ENCODE measurements at regions not wholly inside any gene's neighbourhood (a gene's known extent, or its start where the extent isn't known, plus 50 kb on each side); places are given as distances from the start of the nearest gene placed in this dataset.

DNA sequence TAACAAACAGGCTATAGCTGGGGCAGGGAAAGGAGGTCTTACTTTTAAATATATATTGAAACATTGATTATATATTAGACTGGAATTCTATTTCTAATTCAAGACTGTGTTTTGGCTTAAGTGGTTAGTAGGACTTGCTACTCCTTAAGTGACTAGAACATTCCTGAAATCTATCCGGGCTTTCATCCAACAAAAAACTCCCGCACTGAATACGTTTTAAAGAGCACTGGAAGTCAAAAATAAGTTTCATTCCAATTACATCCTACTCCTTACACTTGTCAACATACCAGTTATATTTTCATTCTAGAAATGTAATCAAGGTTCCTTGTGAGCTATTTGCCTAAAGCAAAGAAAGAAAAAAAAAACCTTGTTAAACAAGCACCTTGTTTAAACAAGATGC, 204.6 kb downstream of the SP3 start:
- ChIA-PET CTCF (ENCODE audit: low intra/inter-chr PET ratio, low total read pairs) (no interaction called here), POLR2A (no interaction called here)
- H3K27ac ChIP-seq (ENCODE audit: extremely low read length, insufficient read depth, low read length): no peak overlapping the region
- no TSS peak for BruUV-seq (replicated peaks)
- 57% methylated on average over 3 of the region's 3 CpGs for WGBS (ENCODE audit: low lambda C conversion rate)
- H3K36me3 ChIP-seq (replicated peaks in 1 of 2; ENCODE audit: control insufficient read depth in 1 of 2, insufficient read depth in 2 of 2, low read length in 2 of 2): no peaks in the 10 kb centered on the region
- H3K79me2 ChIP-seq (ENCODE audit: insufficient read depth, low read length): no peaks in the 10 kb centered on the region
- H3K9ac ChIP-seq (ENCODE audit: insufficient read depth, low read depth, low read length): no peak overlapping the region
- TF ChIP-seq SMC3 (IDR thresholded peaks at IDR 0.05; ENCODE audit: low read length) (no peak), CAMTA2 (CRISPR knock-in tag; IDR thresholded peaks at IDR 0.05; ENCODE audit: borderline replicate concordance) (no peak), CHD2 (IDR thresholded peaks at IDR 0.05; ENCODE audit: low read depth, low read length) (no peak), ZNF850 (CRISPR knock-in tag; conservative IDR thresholded peaks at IDR 0.05) (no peak), SP2 (CRISPR knock-in tag; IDR thresholded peaks at IDR 0.05) (no peak)
- TF ChIP-seq, protein P1, sequence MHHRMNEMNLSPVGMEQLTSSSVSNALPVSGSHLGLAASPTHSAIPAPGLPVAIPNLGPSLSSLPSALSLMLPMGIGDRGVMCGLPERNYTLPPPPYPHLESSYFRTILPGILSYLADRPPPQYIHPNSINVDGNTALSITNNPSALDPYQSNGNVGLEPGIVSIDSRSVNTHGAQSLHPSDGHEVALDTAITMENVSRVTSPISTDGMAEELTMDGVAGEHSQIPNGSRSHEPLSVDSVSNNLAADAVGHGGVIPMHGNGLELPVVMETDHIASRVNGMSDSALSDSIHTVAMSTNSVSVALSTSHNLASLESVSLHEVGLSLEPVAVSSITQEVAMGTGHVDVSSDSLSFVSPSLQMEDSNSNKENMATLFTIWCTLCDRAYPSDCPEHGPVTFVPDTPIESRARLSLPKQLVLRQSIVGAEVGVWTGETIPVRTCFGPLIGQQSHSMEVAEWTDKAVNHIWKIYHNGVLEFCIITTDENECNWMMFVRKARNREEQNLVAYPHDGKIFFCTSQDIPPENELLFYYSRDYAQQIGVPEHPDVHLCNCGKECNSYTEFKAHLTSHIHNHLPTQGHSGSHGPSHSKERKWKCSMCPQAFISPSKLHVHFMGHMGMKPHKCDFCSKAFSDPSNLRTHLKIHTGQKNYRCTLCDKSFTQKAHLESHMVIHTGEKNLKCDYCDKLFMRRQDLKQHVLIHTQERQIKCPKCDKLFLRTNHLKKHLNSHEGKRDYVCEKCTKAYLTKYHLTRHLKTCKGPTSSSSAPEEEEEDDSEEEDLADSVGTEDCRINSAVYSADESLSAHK (CRISPR knock-in tag; IDR thresholded peaks at IDR 0.05; ENCODE audit: borderline replicate concordance): no peak
- no peak overlapping the region for H2AFZ ChIP-seq (ENCODE audit: low read length)
- DNase-seq (ENCODE audit: low spot score): no peak
- no peak overlapping the region for H3K4me2 ChIP-seq (ENCODE audit: low read depth, low read length)
- no peak overlapping the region for H3K4me3 ChIP-seq (replicated peaks in 1 of 3; ENCODE audit: insufficient read depth in 1 of 3, low read depth in 2 of 3, low read length in 3 of 3)
- intact Hi-C loops (cut with micrococcal nuclease; ENCODE audit: unreplicated experiment): no loop called here
- ATAC-seq: no peak
- no peak for FAIRE-seq
- no peaks in the 10 kb centered on the region for H3K9me3 ChIP-seq (ENCODE audit: low read length)
- H3K4me1 ChIP-seq (ENCODE audit: insufficient read depth, low read length): no peaks in the 10 kb centered on the region
- in situ Hi-C loops (cut with HindIII; ENCODE audit: extremely low pct_ligation_motif_present, low pct_unique_long_range_greater_than_20kb): no loop called here
- peaks cover 2 to 17% of the 10 kb centered on the region in 2 experiments; a peak in 1 of 5 replicates for H3K27me3 ChIP-seq (ENCODE audit: control insufficient read depth in 1 of 2, insufficient read depth in 2 of 2, low read length in 2 of 2)
- H4K20me1 ChIP-seq (ENCODE audit: insufficient read depth, low read length): no peaks in the 10 kb centered on the region

DNA sequence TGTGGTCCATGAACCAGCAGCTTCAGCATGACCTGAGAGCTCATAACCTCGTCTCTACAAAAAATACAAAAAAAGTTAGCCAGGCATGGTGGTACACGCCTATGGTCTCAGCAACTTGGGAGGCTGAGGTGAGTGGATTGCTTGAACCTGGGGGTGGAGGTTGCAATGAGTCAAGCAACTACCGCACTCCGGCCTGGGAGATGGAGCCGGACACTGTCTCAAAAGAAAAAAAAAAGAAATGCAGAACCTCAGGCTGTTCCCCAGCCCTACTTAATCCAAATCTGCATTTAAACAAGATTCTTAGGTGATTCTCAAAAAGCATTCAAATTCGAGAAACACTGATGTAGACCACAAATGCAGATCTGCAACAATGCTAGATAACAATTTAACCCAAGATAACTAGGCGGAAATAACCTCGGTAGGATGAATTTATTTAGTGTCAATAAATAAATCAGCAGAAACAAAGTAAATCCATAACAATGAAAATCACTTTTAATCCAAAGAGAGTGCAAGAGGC, 203.5 kb downstream of the SP3 start:
- BruUV-seq (replicated peaks): no TSS peak
- no peak for TF ChIP-seq NFRKB (IDR thresholded peaks at IDR 0.05)
- TF ChIP-seq STAT5B (CRISPR knock-in tag; IDR thresholded peaks at IDR 0.05): no peak
- TF ChIP-seq, protein P1 (CRISPR knock-in tag; IDR thresholded peaks at IDR 0.05; ENCODE audit: borderline replicate concordance): no peak
- in situ Hi-C loops (cut with HindIII; ENCODE audit: extremely low pct_ligation_motif_present, low pct_unique_long_range_greater_than_20kb): no loop called here
- no peak overlapping the region for H3K27ac ChIP-seq (ENCODE audit: extremely low read length, insufficient read depth, low read length)
- H3K9ac ChIP-seq (ENCODE audit: insufficient read depth, low read depth, low read length): no peak overlapping the region
- no peaks in the 10 kb centered on the region for H4K20me1 ChIP-seq (ENCODE audit: insufficient read depth, low read length)
- WGBS (ENCODE audit: low lambda C conversion rate): 53% methylated on average over 8 of the region's 8 CpGs
- H3K4me2 ChIP-seq (ENCODE audit: low read depth, low read length): no peak overlapping the region
- FAIRE-seq (no peak), DNase-seq (ENCODE audit: low spot score) (no peak), ATAC-seq (no peak)
- intact Hi-C loops (cut with micrococcal nuclease; ENCODE audit: unreplicated experiment): no loop called here
- no peaks in the 10 kb centered on the region for H3K9me3 ChIP-seq (ENCODE audit: low read length)
- H3K4me1 ChIP-seq (ENCODE audit: insufficient read depth, low read length): no peaks in the 10 kb centered on the region
- H3K27me3 ChIP-seq (ENCODE audit: control insufficient read depth in 1 of 2, insufficient read depth in 2 of 2, low read length in 2 of 2): peaks cover 2 to 19% of the 10 kb centered on the region in 2 experiments; a peak in 2 of 5 replicates
- H3K4me3 ChIP-seq (replicated peaks in 1 of 3; ENCODE audit: insufficient read depth in 1 of 3, low read depth in 2 of 3, low read length in 3 of 3): no peak overlapping the region
- ChIA-PET POLR2A (no interaction called here), CTCF (ENCODE audit: low intra/inter-chr PET ratio, low total read pairs) (no interaction called here)
- H2AFZ ChIP-seq (ENCODE audit: low read length): no peak overlapping the region
- no peaks in the 10 kb centered on the region for H3K36me3 ChIP-seq (replicated peaks in 1 of 2; ENCODE audit: control insufficient read depth in 1 of 2, insufficient read depth in 2 of 2, low read length in 2 of 2)
- no peaks in the 10 kb centered on the region for H3K79me2 ChIP-seq (ENCODE audit: insufficient read depth, low read length)

All from HepG2 (cell line).